ENCODE measurements at regions not wholly inside any gene's neighbourhood (a gene's known extent, or its start where the extent isn't known, plus 50 kb on each side); places are given as distances from the start of the nearest gene placed in this dataset.

DNA sequence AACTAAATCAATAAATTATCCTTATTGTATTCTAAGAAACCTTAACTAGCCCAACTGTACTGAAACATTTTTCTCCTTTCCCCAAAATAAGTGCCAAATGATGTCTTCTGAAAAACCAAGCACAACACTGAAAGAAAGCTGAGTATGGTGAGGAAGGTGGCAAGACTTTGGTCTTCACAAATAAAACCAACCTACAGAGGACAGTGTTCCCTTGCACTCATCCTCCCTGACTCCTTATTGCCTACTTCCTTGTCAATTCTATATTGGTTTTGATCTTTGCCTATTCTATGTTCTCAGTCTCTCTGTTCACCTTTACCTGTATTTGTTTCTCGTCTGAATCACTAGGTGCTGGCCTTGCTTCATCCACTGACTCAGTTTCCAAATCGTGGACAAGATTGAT lies 490.1 kb upstream of the ZNF385D start:
- peaks cover 5% of the 10 kb centered on the region; the same call in 1 of the 2 replicates for H3K4me1 Mint-ChIP-seq
- POLR2A ChIA-PET, result no interaction called here

DNA sequence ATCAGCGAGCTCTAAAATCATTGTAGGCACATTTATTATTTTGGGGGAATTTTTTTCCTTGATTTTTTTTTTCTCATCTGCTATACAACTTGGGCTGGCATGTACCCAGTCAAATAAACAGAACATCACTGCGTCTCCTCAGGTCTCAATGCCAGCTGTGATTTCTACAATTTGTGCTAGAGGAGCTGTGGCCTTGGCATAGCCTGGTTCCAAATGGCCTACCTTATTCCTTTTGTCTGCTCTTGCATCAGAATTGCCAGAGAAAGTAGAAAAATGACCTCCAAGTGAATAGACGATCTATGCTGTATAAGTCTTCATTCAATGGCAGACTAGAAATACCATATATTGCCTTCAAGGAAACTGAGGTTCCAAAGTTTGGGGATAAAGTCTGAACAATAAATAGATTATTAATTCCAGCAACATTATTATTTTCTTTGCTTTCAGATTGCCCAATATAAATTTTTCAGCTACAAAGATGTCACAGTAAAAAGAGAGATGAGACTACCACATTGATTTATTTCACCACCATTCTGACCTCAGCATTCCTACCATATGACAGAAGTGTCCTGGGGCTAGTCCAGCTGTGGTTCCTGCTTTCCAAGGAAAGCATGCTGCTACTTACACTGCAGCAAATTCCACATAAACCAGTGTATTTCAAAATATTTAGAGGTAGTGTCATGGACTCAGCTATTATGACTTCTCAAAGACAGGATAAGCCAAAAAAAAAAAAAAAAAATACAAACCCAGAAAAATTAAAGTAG lies 493.9 kb upstream of the ZNF385D start:
- no peaks in the 10 kb centered on the region for H3K27me3 Mint-ChIP-seq (ENCODE audit: low read depth)
- no peaks in the 10 kb centered on the region for H3K36me3 Mint-ChIP-seq
- TF ChIP-seq, protein P1, sequence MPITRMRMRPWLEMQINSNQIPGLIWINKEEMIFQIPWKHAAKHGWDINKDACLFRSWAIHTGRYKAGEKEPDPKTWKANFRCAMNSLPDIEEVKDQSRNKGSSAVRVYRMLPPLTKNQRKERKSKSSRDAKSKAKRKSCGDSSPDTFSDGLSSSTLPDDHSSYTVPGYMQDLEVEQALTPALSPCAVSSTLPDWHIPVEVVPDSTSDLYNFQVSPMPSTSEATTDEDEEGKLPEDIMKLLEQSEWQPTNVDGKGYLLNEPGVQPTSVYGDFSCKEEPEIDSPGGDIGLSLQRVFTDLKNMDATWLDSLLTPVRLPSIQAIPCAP (CRISPR knock-in tag; IDR thresholded peaks at IDR 0.05), result no peak
- TF ChIP-seq GABPB1 (CRISPR knock-in tag; IDR thresholded peaks at IDR 0.05) (no peak), MYBL2 (CRISPR knock-in tag; IDR thresholded peaks at IDR 0.05) (no peak)
- H3K27ac Mint-ChIP-seq, result no peak overlapping the region
- H3K4me1 Mint-ChIP-seq, result peaks cover 5% of the 10 kb centered on the region; the same call in 1 of the 2 replicates
- ATAC-seq (no peak), DNase-seq (ENCODE audit: low spot score) (no peak)
- CTCF ChIA-PET, result no interaction called here
- H3K9me3 Mint-ChIP-seq, result no peaks in the 10 kb centered on the region
- POLR2A ChIA-PET, result no interaction called here
- H3K4me3 Mint-ChIP-seq, result no peak overlapping the region

More for the DNA sequence above, 490.1 kb upstream of the ZNF385D start:
- no peak for DNase-seq (ENCODE audit: low spot score)
- CTCF ChIA-PET, result no interaction called here
- TF ChIP-seq SMAD4 (CRISPR knock-in tag; IDR thresholded peaks at IDR 0.05) (no peak), GTF2I (CRISPR knock-in tag; conservative IDR thresholded peaks at IDR 0.05) (no peak), ELF4 (CRISPR knock-in tag; IDR thresholded peaks at IDR 0.05; ENCODE audit: low read depth) (no peak), CREM (CRISPR knock-in tag; IDR thresholded peaks at IDR 0.05) (no peak), FOXK1 (CRISPR knock-in tag; IDR thresholded peaks at IDR 0.05) (no peak)
- TF ChIP-seq, protein P2, sequence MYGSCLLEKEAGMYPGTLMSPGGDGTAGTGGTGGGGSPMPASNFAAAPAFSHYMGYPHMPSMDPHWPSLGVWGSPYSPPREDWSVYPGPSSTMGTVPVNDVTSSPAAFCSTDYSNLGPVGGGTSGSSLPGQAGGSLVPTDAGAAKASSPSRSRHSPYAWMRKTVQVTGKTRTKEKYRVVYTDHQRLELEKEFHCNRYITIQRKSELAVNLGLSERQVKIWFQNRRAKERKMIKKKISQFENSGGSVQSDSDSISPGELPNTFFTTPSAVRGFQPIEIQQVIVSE (CRISPR knock-in tag; IDR thresholded peaks at IDR 0.05; ENCODE audit: borderline replicate concordance), result no peak
- TF ChIP-seq, protein P3, sequence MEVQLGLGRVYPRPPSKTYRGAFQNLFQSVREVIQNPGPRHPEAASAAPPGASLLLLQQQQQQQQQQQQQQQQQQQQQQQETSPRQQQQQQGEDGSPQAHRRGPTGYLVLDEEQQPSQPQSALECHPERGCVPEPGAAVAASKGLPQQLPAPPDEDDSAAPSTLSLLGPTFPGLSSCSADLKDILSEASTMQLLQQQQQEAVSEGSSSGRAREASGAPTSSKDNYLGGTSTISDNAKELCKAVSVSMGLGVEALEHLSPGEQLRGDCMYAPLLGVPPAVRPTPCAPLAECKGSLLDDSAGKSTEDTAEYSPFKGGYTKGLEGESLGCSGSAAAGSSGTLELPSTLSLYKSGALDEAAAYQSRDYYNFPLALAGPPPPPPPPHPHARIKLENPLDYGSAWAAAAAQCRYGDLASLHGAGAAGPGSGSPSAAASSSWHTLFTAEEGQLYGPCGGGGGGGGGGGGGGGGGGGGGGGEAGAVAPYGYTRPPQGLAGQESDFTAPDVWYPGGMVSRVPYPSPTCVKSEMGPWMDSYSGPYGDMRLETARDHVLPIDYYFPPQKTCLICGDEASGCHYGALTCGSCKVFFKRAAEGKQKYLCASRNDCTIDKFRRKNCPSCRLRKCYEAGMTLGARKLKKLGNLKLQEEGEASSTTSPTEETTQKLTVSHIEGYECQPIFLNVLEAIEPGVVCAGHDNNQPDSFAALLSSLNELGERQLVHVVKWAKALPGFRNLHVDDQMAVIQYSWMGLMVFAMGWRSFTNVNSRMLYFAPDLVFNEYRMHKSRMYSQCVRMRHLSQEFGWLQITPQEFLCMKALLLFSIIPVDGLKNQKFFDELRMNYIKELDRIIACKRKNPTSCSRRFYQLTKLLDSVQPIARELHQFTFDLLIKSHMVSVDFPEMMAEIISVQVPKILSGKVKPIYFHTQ (CRISPR knock-in tag; IDR thresholded peaks at IDR 0.05), result no peak
- H3K9me3 Mint-ChIP-seq, result no peaks in the 10 kb centered on the region
- no peak overlapping the region for H3K27ac Mint-ChIP-seq
- no peaks in the 10 kb centered on the region for H3K27me3 Mint-ChIP-seq (ENCODE audit: low read depth)
- no peaks in the 10 kb centered on the region for H3K36me3 Mint-ChIP-seq
- peak; percentile 62; the same call in 1 of the 2 replicates for ATAC-seq
- no peak overlapping the region for H3K4me3 Mint-ChIP-seq

DNA sequence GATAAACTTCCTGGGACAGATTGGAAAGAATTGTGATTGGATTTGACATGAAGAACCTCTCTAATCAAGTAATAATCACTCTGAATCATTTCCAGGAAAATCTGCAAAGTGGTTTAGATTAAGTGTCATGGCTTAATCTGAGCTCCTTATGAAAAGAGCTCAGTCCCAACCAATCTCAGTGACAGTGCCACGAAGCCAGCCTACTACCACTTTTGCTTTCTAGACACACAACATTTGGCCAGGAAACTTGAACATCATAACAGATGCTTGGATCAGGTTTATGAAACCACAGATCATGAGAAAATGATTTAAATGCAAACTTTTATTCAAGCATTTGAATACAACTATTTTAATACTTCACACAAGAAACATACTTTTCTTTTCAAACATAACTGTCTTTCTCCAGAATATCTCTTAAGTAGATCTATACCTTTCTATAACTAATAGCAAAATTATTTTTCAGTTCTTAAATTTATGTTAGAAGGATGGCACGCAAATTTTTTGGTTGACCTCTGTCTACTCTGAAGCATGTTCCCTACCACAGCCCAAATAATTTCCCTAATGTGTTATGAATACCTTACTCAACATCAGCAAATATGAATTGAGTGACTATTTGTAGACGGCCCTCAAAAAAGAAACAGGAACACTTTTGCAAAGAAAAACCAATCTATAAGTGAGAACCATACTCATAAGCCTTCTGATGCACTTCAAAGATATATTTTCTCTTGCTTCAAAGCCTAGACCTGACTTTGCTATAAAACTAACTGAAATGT lies 495.0 kb upstream of the ZNF385D start:
- Mint-ChIP-seq H3K4me1 (peaks cover 9% of the 10 kb centered on the region; the same call in 1 of the 2 replicates), H3K4me3 (no peak overlapping the region), H3K36me3 (no peaks in the 10 kb centered on the region), H3K27ac (no peak overlapping the region), H3K9me3 (no peaks in the 10 kb centered on the region), H3K27me3 (ENCODE audit: low read depth) (no peaks in the 10 kb centered on the region)
- ATAC-seq, result no peak
- CTCF ChIA-PET, result no interaction called here
- POLR2A ChIA-PET, result no interaction called here
- no peak for DNase-seq (ENCODE audit: low spot score)
- TF ChIP-seq, protein P4, sequence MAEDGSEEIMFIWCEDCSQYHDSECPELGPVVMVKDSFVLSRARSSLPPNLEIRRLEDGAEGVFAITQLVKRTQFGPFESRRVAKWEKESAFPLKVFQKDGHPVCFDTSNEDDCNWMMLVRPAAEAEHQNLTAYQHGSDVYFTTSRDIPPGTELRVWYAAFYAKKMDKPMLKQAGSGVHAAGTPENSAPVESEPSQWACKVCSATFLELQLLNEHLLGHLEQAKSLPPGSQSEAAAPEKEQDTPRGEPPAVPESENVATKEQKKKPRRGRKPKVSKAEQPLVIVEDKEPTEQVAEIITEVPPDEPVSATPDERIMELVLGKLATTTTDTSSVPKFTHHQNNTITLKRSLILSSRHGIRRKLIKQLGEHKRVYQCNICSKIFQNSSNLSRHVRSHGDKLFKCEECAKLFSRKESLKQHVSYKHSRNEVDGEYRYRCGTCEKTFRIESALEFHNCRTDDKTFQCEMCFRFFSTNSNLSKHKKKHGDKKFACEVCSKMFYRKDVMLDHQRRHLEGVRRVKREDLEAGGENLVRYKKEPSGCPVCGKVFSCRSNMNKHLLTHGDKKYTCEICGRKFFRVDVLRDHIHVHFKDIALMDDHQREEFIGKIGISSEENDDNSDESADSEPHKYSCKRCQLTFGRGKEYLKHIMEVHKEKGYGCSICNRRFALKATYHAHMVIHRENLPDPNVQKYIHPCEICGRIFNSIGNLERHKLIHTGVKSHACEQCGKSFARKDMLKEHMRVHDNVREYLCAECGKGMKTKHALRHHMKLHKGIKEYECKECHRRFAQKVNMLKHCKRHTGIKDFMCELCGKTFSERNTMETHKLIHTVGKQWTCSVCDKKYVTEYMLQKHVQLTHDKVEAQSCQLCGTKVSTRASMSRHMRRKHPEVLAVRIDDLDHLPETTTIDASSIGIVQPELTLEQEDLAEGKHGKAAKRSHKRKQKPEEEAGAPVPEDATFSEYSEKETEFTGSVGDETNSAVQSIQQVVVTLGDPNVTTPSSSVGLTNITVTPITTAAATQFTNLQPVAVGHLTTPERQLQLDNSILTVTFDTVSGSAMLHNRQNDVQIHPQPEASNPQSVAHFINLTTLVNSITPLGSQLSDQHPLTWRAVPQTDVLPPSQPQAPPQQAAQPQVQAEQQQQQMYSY (CRISPR knock-in tag; IDR thresholded peaks at IDR 0.05), result no peak
- TF ChIP-seq, protein P5, sequence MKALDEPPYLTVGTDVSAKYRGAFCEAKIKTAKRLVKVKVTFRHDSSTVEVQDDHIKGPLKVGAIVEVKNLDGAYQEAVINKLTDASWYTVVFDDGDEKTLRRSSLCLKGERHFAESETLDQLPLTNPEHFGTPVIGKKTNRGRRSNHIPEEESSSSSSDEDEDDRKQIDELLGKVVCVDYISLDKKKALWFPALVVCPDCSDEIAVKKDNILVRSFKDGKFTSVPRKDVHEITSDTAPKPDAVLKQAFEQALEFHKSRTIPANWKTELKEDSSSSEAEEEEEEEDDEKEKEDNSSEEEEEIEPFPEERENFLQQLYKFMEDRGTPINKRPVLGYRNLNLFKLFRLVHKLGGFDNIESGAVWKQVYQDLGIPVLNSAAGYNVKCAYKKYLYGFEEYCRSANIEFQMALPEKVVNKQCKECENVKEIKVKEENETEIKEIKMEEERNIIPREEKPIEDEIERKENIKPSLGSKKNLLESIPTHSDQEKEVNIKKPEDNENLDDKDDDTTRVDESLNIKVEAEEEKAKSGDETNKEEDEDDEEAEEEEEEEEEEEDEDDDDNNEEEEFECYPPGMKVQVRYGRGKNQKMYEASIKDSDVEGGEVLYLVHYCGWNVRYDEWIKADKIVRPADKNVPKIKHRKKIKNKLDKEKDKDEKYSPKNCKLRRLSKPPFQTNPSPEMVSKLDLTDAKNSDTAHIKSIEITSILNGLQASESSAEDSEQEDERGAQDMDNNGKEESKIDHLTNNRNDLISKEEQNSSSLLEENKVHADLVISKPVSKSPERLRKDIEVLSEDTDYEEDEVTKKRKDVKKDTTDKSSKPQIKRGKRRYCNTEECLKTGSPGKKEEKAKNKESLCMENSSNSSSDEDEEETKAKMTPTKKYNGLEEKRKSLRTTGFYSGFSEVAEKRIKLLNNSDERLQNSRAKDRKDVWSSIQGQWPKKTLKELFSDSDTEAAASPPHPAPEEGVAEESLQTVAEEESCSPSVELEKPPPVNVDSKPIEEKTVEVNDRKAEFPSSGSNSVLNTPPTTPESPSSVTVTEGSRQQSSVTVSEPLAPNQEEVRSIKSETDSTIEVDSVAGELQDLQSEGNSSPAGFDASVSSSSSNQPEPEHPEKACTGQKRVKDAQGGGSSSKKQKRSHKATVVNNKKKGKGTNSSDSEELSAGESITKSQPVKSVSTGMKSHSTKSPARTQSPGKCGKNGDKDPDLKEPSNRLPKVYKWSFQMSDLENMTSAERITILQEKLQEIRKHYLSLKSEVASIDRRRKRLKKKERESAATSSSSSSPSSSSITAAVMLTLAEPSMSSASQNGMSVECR (CRISPR knock-in tag; IDR thresholded peaks at IDR 0.05; ENCODE audit: borderline replicate concordance), result no peak
- TF ChIP-seq, protein P6, sequence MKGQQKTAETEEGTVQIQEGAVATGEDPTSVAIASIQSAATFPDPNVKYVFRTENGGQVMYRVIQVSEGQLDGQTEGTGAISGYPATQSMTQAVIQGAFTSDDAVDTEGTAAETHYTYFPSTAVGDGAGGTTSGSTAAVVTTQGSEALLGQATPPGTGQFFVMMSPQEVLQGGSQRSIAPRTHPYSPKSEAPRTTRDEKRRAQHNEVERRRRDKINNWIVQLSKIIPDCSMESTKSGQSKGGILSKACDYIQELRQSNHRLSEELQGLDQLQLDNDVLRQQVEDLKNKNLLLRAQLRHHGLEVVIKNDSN (CRISPR knock-in tag; IDR thresholded peaks at IDR 0.05), result no peak
- TF ChIP-seq ZNF232 (CRISPR knock-in tag; IDR thresholded peaks at IDR 0.05) (no peak), ZNF317 (CRISPR knock-in tag; IDR thresholded peaks at IDR 0.05; ENCODE audit: borderline replicate concordance, low read depth) (no peak)
- TF ChIP-seq, protein P2 (CRISPR knock-in tag; IDR thresholded peaks at IDR 0.05; ENCODE audit: borderline replicate concordance), result no peak

Measured in WTC11 (cell line).